Jurkat, Clone E6-1 (cell line): ENCODE measurements at regions not wholly inside any gene's neighbourhood (a gene's known extent, or its start where the extent isn't known, plus 50 kb on each side); places are given as distances from the start of the nearest gene placed in this dataset.

Experiments
- DNase-seq: peaks from one replicate; pipeline ENCODE4 v3.0.0-alpha.2; 2011; ENCODE audit warnings: low read depth, low spot score
- H3K4me3 ChIP-seq: 2 replicates; pipeline ENCODE4 v1.5.1; 2011; ENCODE audit warnings: mild to moderate bottlenecking, low read length, control low read depth, moderate library complexity

- DNase-seq, result no peak
- H3K4me3 ChIP-seq, result no peak overlapping the region
These were observed 92.4 kb upstream of the RALGPS2 start for GRCh38 chr1:178632653-178633052.

- no peak for DNase-seq
- no peak overlapping the region for H3K4me3 ChIP-seq
These were observed 92.0 kb upstream of the RALGPS2 start for GRCh38 chr1:178633056-178633455.

GRCh38 chr1:178634445-178634844 is 90.6 kb upstream of the RALGPS2 start:
- DNase-seq, result no peak

GRCh38 chr1:178637841-178638240 is 87.2 kb upstream of the RALGPS2 start:
- no peak overlapping the region for H3K4me3 ChIP-seq
- no peak for DNase-seq

More at GRCh38 chr1:178634445-178634844, 90.6 kb upstream of the RALGPS2 start:
- no peak overlapping the region for H3K4me3 ChIP-seq

GRCh38 chr1:178639326-178639725 is 85.7 kb upstream of the RALGPS2 start:
- no peak for DNase-seq
- H3K4me3 ChIP-seq, result no peak overlapping the region

- no peak overlapping the region for H3K4me3 ChIP-seq
- DNase-seq, result no peak
These were observed 82.8 kb upstream of the RALGPS2 start for GRCh38 chr1:178642282-178642681.

- H3K4me3 ChIP-seq, result no peak overlapping the region
- DNase-seq, result no peak
These were observed 81.7 kb upstream of the RALGPS2 start for GRCh38 chr1:178643349-178643748.

GRCh38 chr1:178643831-178644230 is 81.2 kb upstream of the RALGPS2 start:
- H3K4me3 ChIP-seq, result no peak overlapping the region
- DNase-seq, result no peak

- no peak for DNase-seq
- no peak overlapping the region for H3K4me3 ChIP-seq
These were observed 80.5 kb upstream of the RALGPS2 start for GRCh38 chr1:178644308-178645120.

- DNase-seq, result no peak
- no peak overlapping the region for H3K4me3 ChIP-seq
These were observed 79.8 kb upstream of the RALGPS2 start for GRCh38 chr1:178645157-178645807.

GRCh38 chr1:178645808-178646200 is 79.2 kb upstream of the RALGPS2 start:
- DNase-seq, result no peak

GRCh38 chr1:178646821-178647220 is 78.2 kb upstream of the RALGPS2 start:
- no peak overlapping the region for H3K4me3 ChIP-seq
- DNase-seq, result no peak

More at GRCh38 chr1:178645808-178646200, 79.2 kb upstream of the RALGPS2 start:
- H3K4me3 ChIP-seq, result no peak overlapping the region

- DNase-seq, result no peak
- H3K4me3 ChIP-seq, result no peak overlapping the region
These were observed 76.9 kb upstream of the RALGPS2 start for GRCh38 chr1:178648151-178648550.

GRCh38 chr1:178649582-178650350 is 75.3 kb upstream of the RALGPS2 start:
- no peak overlapping the region for H3K4me3 ChIP-seq
- no peak for DNase-seq

- no peak for DNase-seq
These were observed 74.0 kb upstream of the RALGPS2 start for GRCh38 chr1:178650934-178651511.

GRCh38 chr1:178651742-178652141 is 73.3 kb upstream of the RALGPS2 start:
- no peak for DNase-seq

More at GRCh38 chr1:178650934-178651511, 74.0 kb upstream of the RALGPS2 start:
- H3K4me3 ChIP-seq, result no peak overlapping the region

GRCh38 chr1:178652506-178653490 is 72.2 kb upstream of the RALGPS2 start:
- DNase-seq, result no peak
- H3K4me3 ChIP-seq, result no peak overlapping the region

More at GRCh38 chr1:178651742-178652141, 73.3 kb upstream of the RALGPS2 start:
- H3K4me3 ChIP-seq, result no peak overlapping the region

- no peak for DNase-seq
- H3K4me3 ChIP-seq, result no peak overlapping the region
These were observed 65.2 kb upstream of the RALGPS2 start for GRCh38 chr1:178659789-178660208.
